T47D (cell line): ENCODE measurements at regions not wholly inside any gene's neighbourhood (a gene's known extent, or its start where the extent isn't known, plus 50 kb on each side); places are given as distances from the start of the nearest gene placed in this dataset.
A peak's percentile ranks its signal among the peaks of the same experiment; 100 is the strongest.

ENCODE experiments used
- DNase-seq, 2 experiments: peaks; one replicate each; pipeline versions ENCODE4 v3.0.0 to v3.0.0-alpha.2; 2011 to 2012; ENCODE audit warnings: low read depth in 1 of 2, low spot score in 1 of 2
- JUND ChIP-seq: IDR thresholded peaks from 2 replicates; pipeline ENCODE4 v1.6.1; 2012; ENCODE audit warnings: low read depth
- in situ Hi-C: cut with HindIII; loops from 2 replicates; pipeline ENCODE4 v1.10.0; 2016; ENCODE audit warnings: low sequenced_read_pairs, low pct_unique_long_range_greater_than_20kb

GRCh38 chr6:170132011-170132521 is 158.8 kb downstream of the DLL1 start:
- DNase-seq: no peak
- no peak for TF ChIP-seq JUND
- in situ Hi-C loops: no loop called here

- TF ChIP-seq JUND: no peak
- in situ Hi-C loops: no loop called here
- no peak for DNase-seq
These were observed 159.5 kb downstream of the DLL1 start for GRCh38 chr6:170131351-170131750.

DNA sequence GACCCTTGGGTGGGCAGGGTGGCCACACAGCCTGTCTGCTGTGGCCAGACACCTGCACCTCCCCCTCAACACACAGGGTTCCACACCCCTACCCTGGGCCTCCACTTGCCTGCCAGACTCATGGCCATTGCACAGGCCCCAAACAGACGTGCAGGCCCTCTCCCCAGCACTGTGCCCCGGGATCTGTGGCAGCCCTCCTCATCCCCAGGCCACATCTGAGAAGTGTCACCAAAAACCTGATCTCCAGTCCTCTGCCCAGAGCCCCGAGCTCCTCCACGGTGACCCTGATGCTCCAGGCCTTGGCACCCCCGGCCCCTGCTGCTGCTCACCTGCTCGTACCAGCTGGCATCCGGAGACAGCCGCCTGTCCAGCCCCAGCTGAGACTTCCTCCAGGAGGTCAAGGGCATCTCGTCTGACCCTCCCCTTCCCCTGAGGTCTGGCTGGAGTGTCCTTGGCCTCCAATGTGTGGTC is 160.1 kb downstream of the DLL1 start:
- no peak for DNase-seq
- TF ChIP-seq JUND: no peak
- in situ Hi-C loops: no loop called here

DNA sequence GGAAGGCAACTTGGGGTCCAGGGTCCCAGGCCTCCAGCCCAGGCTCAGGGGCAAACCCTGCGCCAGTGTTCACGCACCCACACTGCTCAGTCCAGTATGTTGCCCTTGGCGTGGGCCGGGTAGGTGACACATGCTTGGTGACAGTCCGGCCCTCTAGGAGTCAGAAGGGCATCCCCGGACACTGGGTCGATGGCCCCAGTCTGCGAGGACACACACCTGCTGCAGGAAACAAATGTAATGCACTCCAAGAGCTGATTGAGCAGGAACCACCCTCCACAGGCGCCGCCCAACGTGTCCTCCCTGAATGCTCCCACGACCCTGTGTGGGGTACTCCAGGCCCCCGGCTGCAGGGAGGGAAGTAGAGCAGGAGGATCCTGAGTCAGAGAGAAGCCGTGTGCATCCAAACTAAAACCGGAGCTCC is 160.7 kb downstream of the DLL1 start:
- no peak for TF ChIP-seq JUND
- DNase-seq: no peak
- in situ Hi-C loops: no loop called here

DNA sequence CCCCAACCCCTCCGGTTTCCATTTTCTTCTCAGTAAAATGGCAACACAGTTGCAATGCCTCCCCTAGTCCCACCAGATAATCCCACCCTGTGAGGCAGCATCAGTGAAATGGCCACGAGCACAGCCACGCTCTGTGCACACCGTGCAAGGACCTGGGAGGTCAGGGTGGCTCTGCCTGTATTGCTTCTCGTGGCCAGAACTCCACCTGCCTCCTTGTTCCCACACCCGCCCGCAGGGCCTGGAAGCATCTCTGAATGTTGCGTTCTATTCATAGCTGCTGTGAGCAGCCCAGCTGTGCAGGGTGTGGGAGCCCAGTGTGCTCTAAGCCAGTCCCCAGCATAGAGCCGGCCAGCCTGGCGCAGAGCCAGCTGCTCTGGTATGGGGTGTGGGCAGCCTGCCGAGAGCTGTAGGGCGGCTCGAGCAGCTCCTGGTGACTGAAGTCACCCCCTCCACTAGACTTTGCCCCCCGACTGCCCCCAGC is 161.1 kb downstream of the DLL1 start:
- peak; percentile 28 to 48 for DNase-seq
- no peak for TF ChIP-seq JUND
- in situ Hi-C loops: no loop called here

GRCh38 chr6:170128811-170129681 is 161.8 kb downstream of the DLL1 start:
- no peak for DNase-seq
- TF ChIP-seq JUND: no peak
- in situ Hi-C loops: no loop called here

DNA sequence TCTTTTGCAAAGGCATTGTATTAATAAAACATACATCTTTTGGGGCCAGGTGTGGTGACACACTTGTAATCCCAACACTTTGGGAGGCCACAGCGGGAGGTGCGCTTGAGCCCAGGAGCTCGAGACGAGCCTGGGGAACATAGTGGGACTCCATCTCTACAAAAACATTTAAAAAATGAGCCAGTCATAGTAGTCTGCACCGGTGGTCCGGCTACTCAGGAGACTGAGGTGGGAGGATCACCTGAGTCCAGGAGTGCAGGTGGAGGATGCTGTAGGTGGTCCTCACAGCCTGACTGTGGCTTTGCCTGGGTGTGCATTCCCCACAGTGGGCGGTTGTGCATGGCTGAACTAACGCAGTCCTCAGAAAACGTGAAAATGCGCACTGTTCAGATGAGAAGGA is 162.5 kb downstream of the DLL1 start:
- in situ Hi-C loops: no loop called here
- DNase-seq: no peak
- TF ChIP-seq JUND: no peak

DNA sequence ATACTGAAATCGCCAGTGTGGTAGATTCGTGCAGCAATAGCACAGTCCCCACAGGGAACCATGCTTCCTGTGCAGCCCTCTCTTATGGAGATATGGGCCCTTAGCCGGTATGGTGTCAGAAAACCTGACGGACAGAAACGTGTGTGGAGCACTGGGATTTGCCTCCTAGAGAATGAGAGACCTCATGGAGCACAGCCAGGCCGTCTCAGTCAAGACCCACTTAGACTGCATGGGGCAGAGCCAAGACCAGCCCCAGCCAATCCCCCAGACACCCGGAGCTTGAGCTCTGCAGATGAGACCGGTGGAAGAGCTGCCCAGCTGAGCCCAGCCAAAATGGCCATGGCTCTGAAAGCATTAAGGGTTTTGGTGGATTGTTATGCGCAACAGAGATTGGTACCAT is 163.7 kb downstream of the DLL1 start:
- TF ChIP-seq JUND: no peak
- in situ Hi-C loops: no loop called here
- no peak for DNase-seq

- no peak for DNase-seq
- TF ChIP-seq JUND: no peak
- in situ Hi-C loops: no loop called here
These were observed 165.2 kb downstream of the DLL1 start for GRCh38 chr6:170125456-170126300.

DNA sequence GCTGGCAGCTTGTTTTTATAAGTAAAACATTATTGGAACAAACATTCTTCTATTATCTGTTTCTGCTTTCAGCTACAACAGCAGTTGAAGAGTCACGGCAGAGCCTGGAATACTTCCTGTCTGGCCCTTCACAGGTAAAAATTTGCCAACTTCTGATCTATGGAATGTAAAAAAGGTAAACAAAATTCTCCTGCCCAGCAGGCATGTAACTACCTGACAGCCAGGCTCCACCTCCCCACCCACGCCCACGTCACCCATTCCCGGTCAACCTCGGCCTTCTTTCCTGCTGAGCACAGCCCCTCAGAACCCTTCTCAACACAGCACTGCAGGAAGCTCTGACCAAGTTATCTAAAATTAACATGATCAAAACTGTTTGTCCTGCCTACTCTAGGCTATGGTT is 166.0 kb downstream of the DLL1 start:
- TF ChIP-seq JUND: peak; percentile 25; the same call in 1 of the 2 replicates
- peak; percentile 55 to 84 for DNase-seq
- in situ Hi-C loops: no loop called here

DNA sequence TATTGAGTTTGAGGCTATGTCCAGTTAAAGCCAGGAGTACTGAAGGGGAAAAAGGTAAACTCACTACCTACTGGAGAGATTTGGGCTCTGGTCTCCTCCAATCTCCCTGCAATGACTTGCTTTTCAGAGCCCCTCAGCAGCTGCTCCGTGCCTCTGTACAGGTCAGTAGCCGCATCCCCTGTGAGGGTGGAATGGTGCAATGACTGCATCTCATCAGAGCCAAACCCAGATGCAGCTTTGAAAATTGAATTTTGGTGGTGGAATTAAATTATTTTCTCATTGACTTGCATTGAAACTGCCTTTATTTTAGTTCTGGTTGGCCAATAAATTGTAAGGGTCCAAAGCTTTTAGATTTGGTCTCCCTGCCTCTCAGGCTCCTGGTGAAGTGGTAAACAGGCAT is 166.7 kb downstream of the DLL1 start:
- in situ Hi-C loops: no loop called here
- no peak for DNase-seq
- TF ChIP-seq JUND: no peak

- no peak for TF ChIP-seq JUND
- in situ Hi-C loops: no loop called here
- DNase-seq: peak in 1 of 2 experiments; percentile 58
These were observed 168.2 kb downstream of the DLL1 start for GRCh38 chr6:170122651-170123050.
